MG63 (cell line): ENCODE measurements at regions not wholly inside any gene's neighbourhood (a gene's known extent, or its start where the extent isn't known, plus 50 kb on each side); places are given as distances from the start of the nearest gene placed in this dataset.
"Not testable (repeated sequence)": the region's sequence is repeated elsewhere in the genome, so short reads cannot be mapped to it uniquely, and the experiment has no call there.

Source experiments
- DNase-seq: peaks from one replicate; pipeline ENCODE4 v3.0.0-alpha.2; 2020
- H3K27me3 ChIP-seq: fragments of 250-450 bp; sonication (Bioruptor Pico); 2 replicates; pipeline ENCODE4 v1.5.1; 2020; ENCODE audit warnings: mild to moderate bottlenecking, moderate library complexity
- H3K36me3 ChIP-seq: fragments of 250-450 bp; sonication (Bioruptor Pico); 2 replicates; pipeline ENCODE4 v1.5.1; 2020; ENCODE audit warnings: mild to moderate bottlenecking, moderate library complexity
- H3K4me3 ChIP-seq: fragments of 250-450 bp; sonication (Bioruptor Pico); 2 replicates; pipeline ENCODE4 v1.5.1; 2020; ENCODE audit warnings: mild to moderate bottlenecking, moderate library complexity
- H3K9me3 ChIP-seq: fragments of 250-450 bp; sonication (Bioruptor Pico); 2 replicates; pipeline ENCODE4 v1.5.1; 2020; ENCODE audit warnings: mild to moderate bottlenecking, moderate library complexity

- H3K27me3 ChIP-seq: no peaks in the 10 kb centered on the region
- no peak overlapping the region for H3K4me3 ChIP-seq
- no peak for DNase-seq
- H3K9me3 ChIP-seq: no peaks in the 10 kb centered on the region
- H3K36me3 ChIP-seq: no peaks in the 10 kb centered on the region
Measured at GRCh38 chr3:162366166-162366766, 869.7 kb downstream of the OTOL1 start.

- no peak for DNase-seq
- no peaks in the 10 kb centered on the region for H3K9me3 ChIP-seq
- no peaks in the 10 kb centered on the region for H3K27me3 ChIP-seq
- no peaks in the 10 kb centered on the region for H3K36me3 ChIP-seq
- no peak overlapping the region for H3K4me3 ChIP-seq
Measured at GRCh38 chr3:162367429-162368260, 871.0 kb downstream of the OTOL1 start.

- H3K27me3 ChIP-seq: no peaks in the 10 kb centered on the region
- H3K4me3 ChIP-seq: no peak overlapping the region
- H3K9me3 ChIP-seq: no peaks in the 10 kb centered on the region
- H3K36me3 ChIP-seq: no peaks in the 10 kb centered on the region
- DNase-seq: no peak
Measured at GRCh38 chr3:162368417-162368816, 871.8 kb downstream of the OTOL1 start.

GRCh38 chr3:162369306-162369705, 872.7 kb downstream of the OTOL1 start:
- Histone ChIP-seq H3K4me3 (no peak overlapping the region), H3K36me3 (no peaks in the 10 kb centered on the region), H3K9me3 (no peaks in the 10 kb centered on the region), H3K27me3 (no peaks in the 10 kb centered on the region)
- DNase-seq: no peak

GRCh38 chr3:162370141-162370540, 873.5 kb downstream of the OTOL1 start:
- DNase-seq: no peak
- H3K36me3 ChIP-seq: no peaks in the 10 kb centered on the region
- no peak overlapping the region for H3K4me3 ChIP-seq
- H3K27me3 ChIP-seq: no peaks in the 10 kb centered on the region
- H3K9me3 ChIP-seq: no peaks in the 10 kb centered on the region

GRCh38 chr3:162376761-162377160, 880.2 kb downstream of the OTOL1 start:
- no peaks in the 10 kb centered on the region for H3K27me3 ChIP-seq
- no peak for DNase-seq
- H3K4me3 ChIP-seq: no peak overlapping the region
- H3K9me3 ChIP-seq: no peaks in the 10 kb centered on the region
- H3K36me3 ChIP-seq: no peaks in the 10 kb centered on the region

- H3K36me3 ChIP-seq: no peaks in the 10 kb centered on the region
- no peaks in the 10 kb centered on the region for H3K9me3 ChIP-seq
- H3K4me3 ChIP-seq: no peak overlapping the region
- DNase-seq: no peak
- no peaks in the 10 kb centered on the region for H3K27me3 ChIP-seq
Measured at GRCh38 chr3:162377608-162378007, 881.0 kb downstream of the OTOL1 start.

GRCh38 chr3:162385387-162385786, 888.8 kb downstream of the OTOL1 start:
- H3K4me3 ChIP-seq: no peak overlapping the region

GRCh38 chr3:162390891-162391290, 894.3 kb downstream of the OTOL1 start:
- DNase-seq: no peak
- H3K4me3 ChIP-seq: no peak overlapping the region
- H3K27me3 ChIP-seq: no peaks in the 10 kb centered on the region
- no peaks in the 10 kb centered on the region for H3K36me3 ChIP-seq
- no peaks in the 10 kb centered on the region for H3K9me3 ChIP-seq

More at GRCh38 chr3:162385387-162385786, 888.8 kb downstream of the OTOL1 start:
- H3K27me3 ChIP-seq: no peaks in the 10 kb centered on the region
- no peaks in the 10 kb centered on the region for H3K9me3 ChIP-seq
- no peak for DNase-seq
- H3K36me3 ChIP-seq: no peaks in the 10 kb centered on the region

- Histone ChIP-seq H3K9me3 (no peaks in the 10 kb centered on the region), H3K36me3 (no peaks in the 10 kb centered on the region), H3K4me3 (no peak overlapping the region), H3K27me3 (no peaks in the 10 kb centered on the region)
- DNase-seq: no peak
Measured at GRCh38 chr3:162391301-162391700, 894.7 kb downstream of the OTOL1 start.

- Histone ChIP-seq H3K27me3 (no peaks in the 10 kb centered on the region), H3K4me3 (no peak overlapping the region), H3K9me3 (no peaks in the 10 kb centered on the region), H3K36me3 (no peaks in the 10 kb centered on the region)
- no peak for DNase-seq
Measured at GRCh38 chr3:162395496-162395895, 898.9 kb downstream of the OTOL1 start.

GRCh38 chr3:162398554-162398953, 901.9 kb downstream of the OTOL1 start:
- no peaks in the 10 kb centered on the region for H3K9me3 ChIP-seq
- H3K36me3 ChIP-seq: no peaks in the 10 kb centered on the region
- DNase-seq: no peak

GRCh38 chr3:162400697-162401096, 904.1 kb downstream of the OTOL1 start:
- Histone ChIP-seq H3K27me3 (no peaks in the 10 kb centered on the region), H3K36me3 (no peaks in the 10 kb centered on the region), H3K9me3 (no peaks in the 10 kb centered on the region), H3K4me3 (no peak overlapping the region)
- DNase-seq: no peak

More at GRCh38 chr3:162398554-162398953, 901.9 kb downstream of the OTOL1 start:
- Histone ChIP-seq H3K4me3 (no peak overlapping the region), H3K27me3 (no peaks in the 10 kb centered on the region)

GRCh38 chr3:162411556-162411955, 914.9 kb downstream of the OTOL1 start:
- H3K4me3 ChIP-seq, H3K27me3 ChIP-seq, H3K9me3 ChIP-seq, H3K36me3 ChIP-seq, DNase-seq: not testable (repeated sequence)

- no peaks in the 10 kb centered on the region for H3K27me3 ChIP-seq
- H3K4me3 ChIP-seq: no peak overlapping the region
- H3K36me3 ChIP-seq: no peaks in the 10 kb centered on the region
- H3K9me3 ChIP-seq: no peaks in the 10 kb centered on the region
- no peak for DNase-seq
Measured at GRCh38 chr3:162421721-162422120, 925.1 kb downstream of the OTOL1 start.

- DNase-seq: no peak
- H3K9me3 ChIP-seq: no peaks in the 10 kb centered on the region
- H3K27me3 ChIP-seq: no peaks in the 10 kb centered on the region
- no peak overlapping the region for H3K4me3 ChIP-seq
- no peaks in the 10 kb centered on the region for H3K36me3 ChIP-seq
Measured at GRCh38 chr3:162428192-162428591, 931.6 kb downstream of the OTOL1 start.

- Histone ChIP-seq H3K36me3 (no peaks in the 10 kb centered on the region), H3K4me3 (no peak overlapping the region), H3K27me3 (no peaks in the 10 kb centered on the region), H3K9me3 (no peaks in the 10 kb centered on the region)
- no peak for DNase-seq
Measured at GRCh38 chr3:162435750-162436149, 939.1 kb downstream of the OTOL1 start.

GRCh38 chr3:162436826-162437225, 940.2 kb downstream of the OTOL1 start:
- no peak for DNase-seq
- Histone ChIP-seq H3K4me3 (no peak overlapping the region), H3K27me3 (no peaks in the 10 kb centered on the region), H3K36me3 (no peaks in the 10 kb centered on the region), H3K9me3 (no peaks in the 10 kb centered on the region)
